Liver (tissue), 8 donors: ENCODE measurements at regions not wholly inside any gene's neighbourhood (a gene's known extent, or its start where the extent isn't known, plus 50 kb on each side); places are given as distances from the start of the nearest gene placed in this dataset.
"Not testable (repeated sequence)": the region's sequence is repeated elsewhere in the genome, so short reads cannot be mapped to it uniquely, and the experiment has no call there.

Experiments
- DNase-seq: peaks from one replicate; pipeline ENCODE4 v3.0.0-alpha.2; 2017; ENCODE audit warnings: low spot score
- H3K27ac ChIP-seq, 2 donors: one replicate each; pipeline ENCODE4 v1.7.0; 2013; ENCODE audit warnings: inconsistent platforms in 2 of 2, low read length in 2 of 2, control low read depth in 1 of 2, low read depth in 1 of 2, mild to moderate bottlenecking in 1 of 2
- H3K27me3 ChIP-seq, 4 donors: one replicate each; pipeline versions ENCODE4 v1.6.1 to v1.7.0; 2013; ENCODE audit warnings: low read length in 3 of 4, inconsistent platforms in 1 of 4, mild to moderate bottlenecking in 1 of 4, moderate library complexity in 1 of 4; ENCODE audit not compliant: control insufficient read depth in 4 of 4, insufficient read depth in 4 of 4
- H3K36me3 ChIP-seq, 4 donors: one replicate each; pipeline versions ENCODE4 v1.6.1 to v1.7.0; 2013; ENCODE audit warnings: low read length in 3 of 4, mild to moderate bottlenecking in 3 of 4, low read depth in 1 of 4, moderate library complexity in 1 of 4; ENCODE audit not compliant: control insufficient read depth in 4 of 4, insufficient read depth in 3 of 4
- H3K4me1 ChIP-seq, 4 donors: one replicate each; pipeline versions ENCODE4 v1.6.1 to v1.7.0; 2013; ENCODE audit warnings: low read length in 3 of 4, mild to moderate bottlenecking in 3 of 4, moderate library complexity in 1 of 4; ENCODE audit not compliant: control insufficient read depth in 4 of 4, insufficient read depth in 4 of 4
- H3K4me3 ChIP-seq, 3 donors: one replicate each; pipeline versions ENCODE4 v1.6.1 to v1.7.0; 2013; ENCODE audit warnings: low read length in 3 of 3, control low read depth in 1 of 3, low read depth in 1 of 3, mild to moderate bottlenecking in 1 of 3
- H3K9ac ChIP-seq, 2 donors: one replicate each; pipeline ENCODE4 v1.7.0; 2013; ENCODE audit warnings: low read length in 2 of 2, mild to moderate bottlenecking in 2 of 2, moderate library complexity in 2 of 2, control low read depth in 1 of 2, low read depth in 1 of 2
- H3K9me3 ChIP-seq, 4 donors: one replicate each; pipeline versions ENCODE4 v1.6.1 to v1.7.0; 2013; ENCODE audit warnings: low read length in 3 of 4; ENCODE audit not compliant: control insufficient read depth in 4 of 4
- ATF3 ChIP-seq: IDR thresholded peaks from 2 replicates; pipeline ENCODE4 v1.6.1; 2016; ENCODE audit warnings: antibody characterized with exemption
- CTCF ChIP-seq: fragments of 150-350 bp; IDR thresholded peaks from 2 replicates; pipeline ENCODE4 v1.5.1; 2017; ENCODE audit warnings: improper control_type of control experiment, low read depth, low read length; ENCODE audit not compliant: missing input control
- EGR1 ChIP-seq, 2 donors: IDR thresholded peaks; 2 replicates each; pipeline ENCODE4 v1.6.1; 2016 to 2018; ENCODE audit warnings: antibody characterized with exemption in 2 of 2, low read depth in 2 of 2
- FOXA1 ChIP-seq: IDR thresholded peaks from 2 replicates; pipeline ENCODE4 v1.6.1; 2016; ENCODE audit warnings: antibody characterized with exemption
- GABPA ChIP-seq, 2 donors: IDR thresholded peaks in 1 of 2; conservative IDR thresholded peaks in 1 of 2; 2 replicates each; pipeline ENCODE4 v1.6.1; 2016; ENCODE audit warnings: antibody characterized with exemption in 2 of 2, mild to moderate bottlenecking in 1 of 2, moderate library complexity in 1 of 2
- HNF4A ChIP-seq, 2 donors: conservative IDR thresholded peaks; 2 replicates each; pipeline ENCODE4 v1.6.1; 2016; ENCODE audit warnings: antibody characterized with exemption in 2 of 2, mild to moderate bottlenecking in 2 of 2
- HNF4G ChIP-seq: IDR thresholded peaks from 2 replicates; pipeline ENCODE4 v1.6.1; 2016; ENCODE audit warnings: antibody characterized with exemption
- JUND ChIP-seq, 2 donors: IDR thresholded peaks; 2 replicates each; pipeline ENCODE4 v1.6.1; 2016; ENCODE audit warnings: antibody characterized with exemption in 2 of 2
- MAX ChIP-seq: IDR thresholded peaks from 2 replicates; pipeline ENCODE4 v1.6.1; 2016; ENCODE audit warnings: antibody characterized with exemption
- RAD21 ChIP-seq, 2 donors: IDR thresholded peaks; 2 replicates each; pipeline ENCODE4 v1.6.1; 2016; ENCODE audit warnings: antibody characterized with exemption in 2 of 2, mild to moderate bottlenecking in 2 of 2
- RXRA ChIP-seq, 2 donors: IDR thresholded peaks; 2 replicates each; pipeline ENCODE4 v1.6.1; 2017 to 2018; ENCODE audit warnings: antibody characterized with exemption in 2 of 2, mild to moderate bottlenecking in 1 of 2
- SP1 ChIP-seq: IDR thresholded peaks from 2 replicates; pipeline ENCODE4 v1.6.1; 2018; ENCODE audit warnings: antibody characterized with exemption, mild to moderate bottlenecking
- TAF1 ChIP-seq: conservative IDR thresholded peaks from 2 replicates; pipeline ENCODE4 v1.6.1; 2016; ENCODE audit warnings: antibody characterized with exemption, mild to moderate bottlenecking
- YY1 ChIP-seq: IDR thresholded peaks from 2 replicates; pipeline ENCODE4 v1.6.1; 2016; ENCODE audit warnings: antibody characterized with exemption, mild to moderate bottlenecking
- WGBS: extraction: QIAGEN DNeasy Blood & Tissue Kit; methylation state at CpG from one replicate; pipeline ENCODE4 v1.1.7; 2013; 5-methylcytosine and 5-hydroxymethylcytosine counted together
- TF ChIP-seq, protein P1 (sequence below): IDR thresholded peaks from 2 replicates; pipeline ENCODE4 v1.6.1; 2016; ENCODE audit warnings: antibody characterized with exemption, mild to moderate bottlenecking
- TF ChIP-seq, protein P2 (sequence below): IDR thresholded peaks from 2 replicates; pipeline ENCODE4 v1.6.1; 2016; ENCODE audit warnings: antibody characterized with exemption
- donor health status: healthy.
- donor health status: healthy.
- donor health status: healthy.
- donor health status: healthy.
- donor health status: healthy.

DNA sequence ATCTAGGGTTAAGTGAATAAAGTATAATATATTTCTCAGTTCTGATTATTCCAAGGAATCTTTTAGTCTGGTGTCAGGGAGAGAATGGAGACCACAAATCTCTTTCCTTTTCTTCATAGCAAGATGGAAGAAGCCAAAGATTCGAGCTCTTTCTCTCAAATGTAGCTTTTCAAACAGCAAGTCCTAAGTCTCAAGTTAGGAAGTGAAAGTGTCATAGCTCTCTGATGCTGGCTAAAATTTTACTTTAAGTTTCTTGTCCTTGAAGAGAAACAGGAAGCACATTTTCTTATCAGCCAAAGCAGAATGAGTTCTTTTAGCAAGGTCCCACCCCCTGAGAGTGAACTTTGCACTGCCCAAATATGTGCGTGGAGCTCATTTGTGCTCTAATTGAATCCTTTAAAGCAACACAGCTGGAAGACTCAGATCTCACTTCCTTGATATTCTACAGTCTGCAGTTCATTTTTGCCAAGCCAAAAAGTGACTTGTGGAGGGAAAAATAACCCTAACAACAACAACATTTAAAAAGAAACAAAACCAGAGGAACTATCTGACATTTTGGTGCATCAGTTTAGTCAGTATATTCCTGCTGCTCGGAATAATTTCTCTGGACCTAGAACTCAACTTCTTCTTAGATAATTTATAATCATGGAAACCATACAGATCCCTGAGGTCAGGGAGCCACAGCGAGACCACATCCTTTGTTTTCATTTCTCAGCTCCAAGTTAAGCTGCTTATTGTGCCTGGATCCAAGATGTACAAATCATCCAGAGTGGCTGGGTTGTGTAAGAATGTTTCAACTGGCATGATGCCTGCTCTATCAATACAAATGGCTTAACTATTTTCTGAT, 238.7 kb upstream of the P2RY1 start (continued):
- TF ChIP-seq JUND (IDR thresholded peaks at IDR 0.05) = peak; percentile 15 to 43
- peak in 1 of 2 donors; percentile 45 for TF ChIP-seq EGR1 (IDR thresholded peaks at IDR 0.05; ENCODE audit: low read depth in 2 of 2)
- peak; percentile 55 for TF ChIP-seq YY1
- peak; percentile 96 for TF ChIP-seq SP1
- peak; percentile 78 to 86 for TF ChIP-seq HNF4A (conservative IDR thresholded peaks at IDR 0.05)
- peak; percentile 47 for TF ChIP-seq TAF1

- not testable (repeated sequence) for H3K36me3 ChIP-seq, H3K9ac ChIP-seq, H3K4me3 ChIP-seq, H3K9me3 ChIP-seq, H3K27me3 ChIP-seq, DNase-seq
- Histone ChIP-seq H3K27ac (peak overlapping the region; percentile 48 to 55), H3K4me1 (peaks cover 0 to 11% (median 8%) of the 10 kb centered on the region in 4 donors)
- 81% methylated on average over 1 of the region's 1 CpG for WGBS
Measured at GRCh38 chr3:152596832-152597231, 238.1 kb upstream of the P2RY1 start.

DNA sequence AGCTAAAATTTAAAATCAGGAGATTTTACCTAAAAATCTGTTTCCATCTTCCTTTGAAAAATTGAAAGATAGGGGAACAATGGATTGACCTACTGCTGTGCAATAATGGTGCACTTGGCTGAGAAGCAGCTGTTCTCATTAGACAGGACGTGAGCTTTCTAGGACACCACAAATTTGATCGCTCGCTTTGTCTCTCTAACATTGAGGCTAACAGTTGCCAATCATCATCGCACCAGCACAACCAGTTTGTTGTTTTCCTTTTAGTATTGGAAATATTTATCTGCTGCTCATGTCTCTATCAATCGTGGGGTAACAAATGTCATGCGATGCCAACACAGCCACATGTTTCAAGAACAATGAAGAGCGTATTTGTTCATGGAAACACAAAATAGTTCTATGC, 228.8 kb upstream of the P2RY1 start:
- TF ChIP-seq HNF4G (no peak), MAX (no peak), TAF1 (no peak), ATF3 (no peak), EGR1 (IDR thresholded peaks at IDR 0.05; ENCODE audit: low read depth in 2 of 2) (no peak), RXRA (IDR thresholded peaks at IDR 0.05) (no peak), FOXA1 (no peak)
- DNase-seq = no peak
- Histone ChIP-seq H3K27ac (no peak overlapping the region), H3K9ac (no peak overlapping the region), H3K4me3 (no peak overlapping the region), H3K9me3 (peaks cover 0 to 3% (median 0%) of the 10 kb centered on the region in 4 donors), H3K4me1 (no peaks in the 10 kb centered on the region), H3K27me3 (no peaks in the 10 kb centered on the region), H3K36me3 (no peaks in the 10 kb centered on the region)
- 91% methylated on average over 7 of the region's 7 CpGs for WGBS

- H3K36me3 ChIP-seq = no peaks in the 10 kb centered on the region
- no peak for DNase-seq
- WGBS = 93% methylated on average over 1 of the region's 1 CpG
- H3K4me3 ChIP-seq = no peak overlapping the region
- H3K9me3 ChIP-seq = peaks cover 0 to 3% (median 0%) of the 10 kb centered on the region in 4 donors
- H3K4me1 ChIP-seq = no peaks in the 10 kb centered on the region
- H3K9ac ChIP-seq = no peak overlapping the region
- no peaks in the 10 kb centered on the region for H3K27me3 ChIP-seq
- no peak overlapping the region for H3K27ac ChIP-seq
- no peak for TF ChIP-seq YY1
- TF ChIP-seq, protein P1, sequence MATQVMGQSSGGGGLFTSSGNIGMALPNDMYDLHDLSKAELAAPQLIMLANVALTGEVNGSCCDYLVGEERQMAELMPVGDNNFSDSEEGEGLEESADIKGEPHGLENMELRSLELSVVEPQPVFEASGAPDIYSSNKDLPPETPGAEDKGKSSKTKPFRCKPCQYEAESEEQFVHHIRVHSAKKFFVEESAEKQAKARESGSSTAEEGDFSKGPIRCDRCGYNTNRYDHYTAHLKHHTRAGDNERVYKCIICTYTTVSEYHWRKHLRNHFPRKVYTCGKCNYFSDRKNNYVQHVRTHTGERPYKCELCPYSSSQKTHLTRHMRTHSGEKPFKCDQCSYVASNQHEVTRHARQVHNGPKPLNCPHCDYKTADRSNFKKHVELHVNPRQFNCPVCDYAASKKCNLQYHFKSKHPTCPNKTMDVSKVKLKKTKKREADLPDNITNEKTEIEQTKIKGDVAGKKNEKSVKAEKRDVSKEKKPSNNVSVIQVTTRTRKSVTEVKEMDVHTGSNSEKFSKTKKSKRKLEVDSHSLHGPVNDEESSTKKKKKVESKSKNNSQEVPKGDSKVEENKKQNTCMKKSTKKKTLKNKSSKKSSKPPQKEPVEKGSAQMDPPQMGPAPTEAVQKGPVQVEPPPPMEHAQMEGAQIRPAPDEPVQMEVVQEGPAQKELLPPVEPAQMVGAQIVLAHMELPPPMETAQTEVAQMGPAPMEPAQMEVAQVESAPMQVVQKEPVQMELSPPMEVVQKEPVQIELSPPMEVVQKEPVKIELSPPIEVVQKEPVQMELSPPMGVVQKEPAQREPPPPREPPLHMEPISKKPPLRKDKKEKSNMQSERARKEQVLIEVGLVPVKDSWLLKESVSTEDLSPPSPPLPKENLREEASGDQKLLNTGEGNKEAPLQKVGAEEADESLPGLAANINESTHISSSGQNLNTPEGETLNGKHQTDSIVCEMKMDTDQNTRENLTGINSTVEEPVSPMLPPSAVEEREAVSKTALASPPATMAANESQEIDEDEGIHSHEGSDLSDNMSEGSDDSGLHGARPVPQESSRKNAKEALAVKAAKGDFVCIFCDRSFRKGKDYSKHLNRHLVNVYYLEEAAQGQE = no peak
- no peak for TF ChIP-seq RAD21 (IDR thresholded peaks at IDR 0.05)
- no peak for TF ChIP-seq CTCF
- no peak for TF ChIP-seq SP1
- no peak for TF ChIP-seq RXRA (IDR thresholded peaks at IDR 0.05)
- TF ChIP-seq GABPA (IDR thresholded peaks at IDR 0.05 in 1 of 2, conservative IDR thresholded peaks at IDR 0.05 in 1 of 2) = no peak
- no peak for TF ChIP-seq JUND (IDR thresholded peaks at IDR 0.05)
- TF ChIP-seq ATF3 = no peak
- TF ChIP-seq FOXA1 = no peak
- TF ChIP-seq HNF4G = no peak
- no peak for TF ChIP-seq HNF4A (conservative IDR thresholded peaks at IDR 0.05)
- no peak for TF ChIP-seq TAF1
- TF ChIP-seq, protein P2, sequence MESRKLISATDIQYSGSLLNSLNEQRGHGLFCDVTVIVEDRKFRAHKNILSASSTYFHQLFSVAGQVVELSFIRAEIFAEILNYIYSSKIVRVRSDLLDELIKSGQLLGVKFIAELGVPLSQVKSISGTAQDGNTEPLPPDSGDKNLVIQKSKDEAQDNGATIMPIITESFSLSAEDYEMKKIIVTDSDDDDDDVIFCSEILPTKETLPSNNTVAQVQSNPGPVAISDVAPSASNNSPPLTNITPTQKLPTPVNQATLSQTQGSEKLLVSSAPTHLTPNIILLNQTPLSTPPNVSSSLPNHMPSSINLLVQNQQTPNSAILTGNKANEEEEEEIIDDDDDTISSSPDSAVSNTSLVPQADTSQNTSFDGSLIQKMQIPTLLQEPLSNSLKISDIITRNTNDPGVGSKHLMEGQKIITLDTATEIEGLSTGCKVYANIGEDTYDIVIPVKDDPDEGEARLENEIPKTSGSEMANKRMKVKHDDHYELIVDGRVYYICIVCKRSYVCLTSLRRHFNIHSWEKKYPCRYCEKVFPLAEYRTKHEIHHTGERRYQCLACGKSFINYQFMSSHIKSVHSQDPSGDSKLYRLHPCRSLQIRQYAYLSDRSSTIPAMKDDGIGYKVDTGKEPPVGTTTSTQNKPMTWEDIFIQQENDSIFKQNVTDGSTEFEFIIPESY = no peak
Measured at GRCh38 chr3:152607179-152607578, 227.8 kb upstream of the P2RY1 start.
